Neuron (in vitro differentiated cells): ENCODE measurements at regions not wholly inside any gene's neighbourhood (a gene's known extent, or its start where the extent isn't known, plus 50 kb on each side); places are given as distances from the start of the nearest gene placed in this dataset.

Experiments
- H2AFZ ChIP-seq: one replicate; pipeline ENCODE4 v1.6.1; 2013; ENCODE audit warnings: low read depth, mild to moderate bottlenecking, inconsistent platforms, low read length, moderate library complexity
- H3K27me3 ChIP-seq: one replicate; pipeline ENCODE4 v1.6.1; 2013; ENCODE audit warnings: low read length; ENCODE audit not compliant: insufficient read depth
- H3K36me3 ChIP-seq: one replicate; pipeline ENCODE4 v1.6.1; 2013; ENCODE audit warnings: low read length; ENCODE audit not compliant: insufficient read depth
- H3K4me1 ChIP-seq: one replicate; pipeline ENCODE4 v1.6.1; 2013; ENCODE audit warnings: low read length; ENCODE audit not compliant: insufficient read depth
- H3K4me3 ChIP-seq: 2 replicates; pipeline ENCODE4 v1.5.1; 2013; ENCODE audit warnings: mild to moderate bottlenecking, low read length, moderate library complexity
- H3K9me3 ChIP-seq: one replicate; pipeline ENCODE4 v1.6.1; 2013; ENCODE audit warnings: low read length

GRCh38 chr6:5922230-5922629, 84.5 kb downstream of the NRN1 start:
- H3K9me3 ChIP-seq, result no peaks in the 10 kb centered on the region
- no peaks in the 10 kb centered on the region for H3K27me3 ChIP-seq
- no peak overlapping the region for H2AFZ ChIP-seq

GRCh38 chr6:5909721-5910120, 97.0 kb downstream of the NRN1 start:
- Histone ChIP-seq H3K27me3 (no peaks in the 10 kb centered on the region), H3K4me3 (no peak overlapping the region), H3K9me3 (no peaks in the 10 kb centered on the region), H3K4me1 (peaks cover 7% of the 10 kb centered on the region), H3K36me3 (no peaks in the 10 kb centered on the region), H2AFZ (no peak overlapping the region)

More at GRCh38 chr6:5922230-5922629, 84.5 kb downstream of the NRN1 start:
- no peak overlapping the region for H3K4me3 ChIP-seq
- no peaks in the 10 kb centered on the region for H3K4me1 ChIP-seq
- no peaks in the 10 kb centered on the region for H3K36me3 ChIP-seq

- H2AFZ ChIP-seq, result no peak overlapping the region
- no peaks in the 10 kb centered on the region for H3K9me3 ChIP-seq
- H3K4me1 ChIP-seq, result peaks cover 7% of the 10 kb centered on the region
- H3K36me3 ChIP-seq, result no peaks in the 10 kb centered on the region
- no peaks in the 10 kb centered on the region for H3K27me3 ChIP-seq
- no peak overlapping the region for H3K4me3 ChIP-seq
Observed at GRCh38 chr6:5906842-5907241, 99.9 kb downstream of the NRN1 start.

GRCh38 chr6:5906340-5906670, 100.4 kb downstream of the NRN1 start:
- Histone ChIP-seq H3K36me3 (no peaks in the 10 kb centered on the region), H3K27me3 (no peaks in the 10 kb centered on the region), H3K9me3 (no peaks in the 10 kb centered on the region), H2AFZ (no peak overlapping the region), H3K4me1 (peaks cover 7% of the 10 kb centered on the region), H3K4me3 (no peak overlapping the region)

GRCh38 chr6:5905431-5906339, 101.0 kb downstream of the NRN1 start:
- H2AFZ ChIP-seq, result no peak overlapping the region
- H3K4me1 ChIP-seq, result peaks cover 7% of the 10 kb centered on the region
- no peak overlapping the region for H3K4me3 ChIP-seq
- H3K9me3 ChIP-seq, result no peaks in the 10 kb centered on the region
- H3K36me3 ChIP-seq, result no peaks in the 10 kb centered on the region
- H3K27me3 ChIP-seq, result no peaks in the 10 kb centered on the region

- H3K4me1 ChIP-seq, result peaks cover 3% of the 10 kb centered on the region
- no peaks in the 10 kb centered on the region for H3K9me3 ChIP-seq
- H2AFZ ChIP-seq, result no peak overlapping the region
- H3K27me3 ChIP-seq, result no peaks in the 10 kb centered on the region
- no peaks in the 10 kb centered on the region for H3K36me3 ChIP-seq
- H3K4me3 ChIP-seq, result no peak overlapping the region
Observed at GRCh38 chr6:5904532-5904931, 102.2 kb downstream of the NRN1 start.

GRCh38 chr6:5899216-5900045, 107.3 kb downstream of the NRN1 start:
- Histone ChIP-seq H2AFZ (no peak overlapping the region), H3K4me3 (no peak overlapping the region), H3K9me3 (no peaks in the 10 kb centered on the region), H3K36me3 (no peaks in the 10 kb centered on the region), H3K4me1 (no peaks in the 10 kb centered on the region), H3K27me3 (no peaks in the 10 kb centered on the region)

GRCh38 chr6:5898563-5898962, 108.2 kb downstream of the NRN1 start:
- no peaks in the 10 kb centered on the region for H3K9me3 ChIP-seq
- H3K27me3 ChIP-seq, result no peaks in the 10 kb centered on the region
- no peak overlapping the region for H3K4me3 ChIP-seq
- H3K36me3 ChIP-seq, result no peaks in the 10 kb centered on the region
- no peaks in the 10 kb centered on the region for H3K4me1 ChIP-seq
- no peak overlapping the region for H2AFZ ChIP-seq

GRCh38 chr6:5898102-5898501, 108.6 kb downstream of the NRN1 start:
- no peaks in the 10 kb centered on the region for H3K36me3 ChIP-seq
- H3K27me3 ChIP-seq, result no peaks in the 10 kb centered on the region
- no peak overlapping the region for H3K4me3 ChIP-seq
- no peaks in the 10 kb centered on the region for H3K4me1 ChIP-seq
- H2AFZ ChIP-seq, result no peak overlapping the region
- H3K9me3 ChIP-seq, result peaks cover 3% of the 10 kb centered on the region

- H3K36me3 ChIP-seq, result no peaks in the 10 kb centered on the region
- no peak overlapping the region for H2AFZ ChIP-seq
- H3K4me3 ChIP-seq, result no peak overlapping the region
- H3K27me3 ChIP-seq, result no peaks in the 10 kb centered on the region
- H3K9me3 ChIP-seq, result peaks cover 3% of the 10 kb centered on the region
- H3K4me1 ChIP-seq, result no peaks in the 10 kb centered on the region
Observed at GRCh38 chr6:5896476-5897200, 110.1 kb downstream of the NRN1 start.

GRCh38 chr6:5894357-5894756, 112.4 kb downstream of the NRN1 start:
- Histone ChIP-seq H3K4me1 (no peaks in the 10 kb centered on the region), H3K27me3 (no peaks in the 10 kb centered on the region), H3K9me3 (peaks cover 3% of the 10 kb centered on the region), H2AFZ (no peak overlapping the region), H3K4me3 (no peak overlapping the region), H3K36me3 (no peaks in the 10 kb centered on the region)

GRCh38 chr6:5893295-5893694, 113.4 kb downstream of the NRN1 start:
- H3K36me3 ChIP-seq, result no peaks in the 10 kb centered on the region
- no peaks in the 10 kb centered on the region for H3K4me1 ChIP-seq
- peaks cover 3% of the 10 kb centered on the region for H3K9me3 ChIP-seq
- no peak overlapping the region for H3K4me3 ChIP-seq
- H2AFZ ChIP-seq, result no peak overlapping the region
- H3K27me3 ChIP-seq, result no peaks in the 10 kb centered on the region

- no peak overlapping the region for H2AFZ ChIP-seq
- no peaks in the 10 kb centered on the region for H3K27me3 ChIP-seq
- no peaks in the 10 kb centered on the region for H3K36me3 ChIP-seq
- H3K4me1 ChIP-seq, result no peaks in the 10 kb centered on the region
- peak overlapping the region; percentile 30 for H3K4me3 ChIP-seq
- H3K9me3 ChIP-seq, result peaks cover 3% of the 10 kb centered on the region
Observed at GRCh38 chr6:5892669-5893068, 114.1 kb downstream of the NRN1 start.
